Effector memory CD4-positive, alpha-beta T cell (primary cell): ENCODE measurements at regions not wholly inside any gene's neighbourhood (a gene's known extent, or its start where the extent isn't known, plus 50 kb on each side); places are given as distances from the start of the nearest gene placed in this dataset.
"Not testable (repeated sequence)": the region's sequence is repeated elsewhere in the genome, so short reads cannot be mapped to it uniquely, and the experiment has no call there.

Experiments
- DNase-seq, 3 donors: peaks; one replicate each; pipeline ENCODE4 v3.0.0-alpha.2; 2020
- H3K27ac ChIP-seq: 2 replicates; pipeline ENCODE4 v1.7.0; 2013; ENCODE audit warnings: mild to moderate bottlenecking, low read length, moderate library complexity; ENCODE audit not compliant: insufficient read depth, poor library complexity, severe bottlenecking
- H3K27me3 ChIP-seq: replicated peaks from 2 replicates; pipeline ENCODE4 v1.7.0; 2013; ENCODE audit warnings: mild to moderate bottlenecking, low read length; ENCODE audit not compliant: insufficient read depth, control insufficient read depth, poor library complexity, severe bottlenecking
- H3K36me3 ChIP-seq: 2 replicates; pipeline ENCODE4 v1.7.0; 2013; ENCODE audit warnings: mild to moderate bottlenecking, low read length, moderate library complexity; ENCODE audit not compliant: control insufficient read depth, insufficient read depth
- H3K4me1 ChIP-seq: 2 replicates; pipeline ENCODE4 v1.7.0; 2013; ENCODE audit warnings: low read length, mild to moderate bottlenecking; ENCODE audit not compliant: control insufficient read depth, insufficient read depth, poor library complexity, severe bottlenecking
- H3K4me3 ChIP-seq: 2 replicates; pipeline ENCODE4 v1.7.0; 2013; ENCODE audit warnings: low read length, low read depth, mild to moderate bottlenecking; ENCODE audit not compliant: insufficient read depth, poor library complexity, severe bottlenecking
- H3K9me3 ChIP-seq: 2 replicates; pipeline ENCODE4 v1.7.0; 2013; ENCODE audit warnings: mild to moderate bottlenecking, low read length, moderate library complexity; ENCODE audit not compliant: control insufficient read depth

DNA sequence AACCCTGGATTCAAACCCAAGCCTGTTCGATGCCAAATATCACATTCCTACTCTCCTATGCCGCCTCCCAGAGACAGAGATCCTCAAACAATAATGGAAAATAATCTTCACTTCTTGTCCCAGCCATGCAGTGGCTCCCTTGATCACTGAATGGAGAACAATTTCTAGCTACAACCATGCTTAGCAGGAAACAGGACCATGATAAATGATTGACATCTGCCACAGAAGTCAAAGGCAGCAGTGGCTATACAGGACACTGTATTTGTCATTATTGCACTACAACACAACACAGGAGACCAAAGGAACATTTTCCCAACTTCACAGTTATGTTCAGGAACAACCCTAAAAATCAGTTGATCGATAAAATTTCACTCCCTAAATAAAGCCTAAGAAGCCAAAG, 243.3 kb upstream of the SLC7A11 start:
- no peaks in the 10 kb centered on the region for H3K4me1 ChIP-seq
- no peaks in the 10 kb centered on the region for H3K27me3 ChIP-seq
- no peak for DNase-seq
- H3K27ac ChIP-seq = no peak overlapping the region
- H3K4me3 ChIP-seq = no peak overlapping the region
- H3K36me3 ChIP-seq = no peaks in the 10 kb centered on the region
- no peaks in the 10 kb centered on the region for H3K9me3 ChIP-seq

DNA sequence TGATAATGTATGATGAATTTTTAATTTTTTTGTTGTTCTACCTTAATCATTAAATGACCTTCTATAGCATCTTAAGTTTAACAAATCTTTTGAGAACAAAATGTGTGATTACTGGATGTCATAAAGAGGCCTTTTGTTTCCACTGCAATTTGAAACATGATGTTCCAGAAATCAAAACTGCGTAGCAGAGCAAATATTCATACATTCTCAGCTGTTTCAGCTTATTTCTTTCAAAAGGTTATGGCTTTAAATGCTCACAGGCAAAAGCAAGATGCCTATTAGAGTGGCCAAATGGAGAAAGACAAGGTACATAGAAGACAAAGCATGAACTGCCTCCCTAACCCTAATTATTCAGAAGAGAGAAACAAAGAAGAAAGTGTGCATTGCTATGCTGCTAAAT, 233.0 kb upstream of the SLC7A11 start:
- Histone ChIP-seq H3K4me3 (no peak overlapping the region), H3K9me3 (no peaks in the 10 kb centered on the region), H3K4me1 (no peaks in the 10 kb centered on the region), H3K27me3 (no peaks in the 10 kb centered on the region), H3K27ac (no peak overlapping the region), H3K36me3 (no peaks in the 10 kb centered on the region)
- no peak for DNase-seq

DNA sequence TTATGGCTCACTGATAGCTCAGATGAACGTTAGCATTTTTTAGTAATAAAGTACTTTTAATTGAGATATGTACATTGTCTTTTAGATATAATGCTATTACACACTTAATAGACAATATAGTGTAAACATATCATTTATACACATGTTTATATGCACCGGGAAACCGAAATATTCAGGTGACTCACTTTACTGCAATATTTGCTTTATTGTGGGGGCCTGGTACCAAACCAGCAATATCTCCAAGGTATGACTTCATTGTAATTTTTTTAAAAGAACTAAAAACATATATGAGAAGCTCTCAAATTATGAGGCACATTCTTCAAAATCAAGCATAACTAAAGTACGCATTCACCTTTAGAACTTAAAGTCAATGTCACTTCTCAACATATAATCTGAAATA, 231.2 kb upstream of the SLC7A11 start:
- Histone ChIP-seq H3K27ac (no peak overlapping the region), H3K9me3 (no peaks in the 10 kb centered on the region), H3K4me1 (no peaks in the 10 kb centered on the region), H3K4me3 (no peak overlapping the region), H3K27me3 (no peaks in the 10 kb centered on the region), H3K36me3 (no peaks in the 10 kb centered on the region)
- no peak for DNase-seq

DNA sequence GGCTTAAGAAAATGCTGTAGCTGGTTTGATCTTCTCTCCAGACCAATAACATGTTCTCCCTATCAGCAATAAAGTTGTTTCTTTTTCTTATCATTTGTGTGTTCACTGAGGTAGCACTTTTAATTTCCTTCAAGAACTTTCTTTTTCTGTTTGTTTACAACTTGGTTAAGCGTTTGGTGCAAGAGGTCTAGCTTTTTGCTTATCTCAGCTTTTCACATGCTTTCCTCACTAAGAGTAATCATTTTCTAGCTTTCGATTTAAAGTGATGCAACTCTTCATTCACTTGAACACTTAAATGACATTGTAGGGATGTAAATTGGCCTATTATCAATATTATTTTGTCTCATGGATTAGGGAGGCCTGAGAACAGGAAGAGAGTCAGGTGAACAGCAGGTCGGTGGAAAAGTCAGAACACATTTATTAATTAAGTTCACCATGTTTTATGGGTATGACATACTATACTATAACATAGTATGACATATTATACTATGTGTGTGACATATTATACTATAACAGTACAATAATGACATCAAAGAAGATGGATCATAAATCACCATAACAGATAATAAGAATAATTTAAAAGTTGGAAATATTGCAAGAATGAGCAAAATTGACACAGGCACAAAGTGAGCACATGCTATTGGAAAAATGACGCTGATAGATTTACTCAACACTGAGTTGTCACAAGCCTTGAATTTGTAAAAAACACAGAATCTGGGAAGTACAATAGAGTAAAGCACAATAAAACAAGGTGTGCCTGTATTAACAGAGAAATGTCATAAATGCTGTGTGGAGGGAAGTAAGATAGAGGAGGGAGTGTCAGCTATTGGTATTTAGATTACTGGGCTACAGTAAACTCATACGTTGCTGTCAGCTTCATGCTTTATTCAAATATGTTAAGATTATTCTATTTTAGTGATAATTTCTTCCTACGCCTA, 218.6 kb upstream of the SLC7A11 start:
- H3K4me1 ChIP-seq = no peaks in the 10 kb centered on the region
- H3K9me3 ChIP-seq = no peaks in the 10 kb centered on the region
- H3K27ac ChIP-seq = no peak overlapping the region
- no peaks in the 10 kb centered on the region for H3K27me3 ChIP-seq
- H3K36me3 ChIP-seq = no peaks in the 10 kb centered on the region
- no peak for DNase-seq
- H3K4me3 ChIP-seq = no peak overlapping the region

DNA sequence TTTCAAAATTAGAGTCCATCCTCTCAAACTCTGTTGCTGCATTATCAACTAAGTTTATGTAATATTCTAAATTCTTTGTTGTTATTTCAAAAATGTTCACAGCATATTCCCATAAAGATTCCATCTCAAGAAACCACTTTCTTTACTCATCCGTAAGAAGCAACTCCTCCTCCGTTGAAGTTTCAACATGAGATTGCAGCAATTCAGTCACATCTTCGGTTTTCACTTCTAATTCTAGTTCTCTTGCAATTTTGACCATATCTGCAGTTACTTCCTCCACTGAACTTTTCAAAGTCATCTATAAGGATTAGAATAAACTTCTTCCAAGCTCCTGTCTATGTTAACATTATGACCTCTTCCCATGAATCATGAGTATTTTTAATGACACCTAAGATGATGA, 216.6 kb upstream of the SLC7A11 start:
- H3K4me3 ChIP-seq = no peak overlapping the region
- H3K27ac ChIP-seq = no peak overlapping the region
- no peaks in the 10 kb centered on the region for H3K36me3 ChIP-seq
- DNase-seq = no peak
- no peaks in the 10 kb centered on the region for H3K27me3 ChIP-seq
- H3K9me3 ChIP-seq = no peaks in the 10 kb centered on the region
- H3K4me1 ChIP-seq = no peaks in the 10 kb centered on the region

DNA sequence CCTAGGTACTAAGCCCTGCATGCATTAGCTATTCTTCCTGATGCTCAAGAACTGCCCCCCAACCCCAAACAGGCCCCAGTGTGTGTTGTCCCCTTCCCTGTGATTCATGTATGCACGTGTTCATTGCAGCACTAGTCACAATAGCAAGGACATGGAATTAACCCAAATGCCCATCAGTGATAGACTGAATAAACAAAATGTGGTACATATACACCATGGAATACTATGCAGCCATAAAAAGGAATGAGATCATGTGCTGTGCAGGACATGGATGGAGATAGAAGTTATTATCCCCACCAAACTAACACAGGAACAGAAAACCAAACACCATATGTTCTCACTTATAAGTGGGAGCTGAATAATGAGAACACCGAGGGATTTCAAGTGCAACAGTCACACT, 214.2 kb upstream of the SLC7A11 start:
- H3K4me3 ChIP-seq, H3K9me3 ChIP-seq, DNase-seq, H3K27me3 ChIP-seq, H3K36me3 ChIP-seq, H3K27ac ChIP-seq, H3K4me1 ChIP-seq: not testable (repeated sequence)

DNA sequence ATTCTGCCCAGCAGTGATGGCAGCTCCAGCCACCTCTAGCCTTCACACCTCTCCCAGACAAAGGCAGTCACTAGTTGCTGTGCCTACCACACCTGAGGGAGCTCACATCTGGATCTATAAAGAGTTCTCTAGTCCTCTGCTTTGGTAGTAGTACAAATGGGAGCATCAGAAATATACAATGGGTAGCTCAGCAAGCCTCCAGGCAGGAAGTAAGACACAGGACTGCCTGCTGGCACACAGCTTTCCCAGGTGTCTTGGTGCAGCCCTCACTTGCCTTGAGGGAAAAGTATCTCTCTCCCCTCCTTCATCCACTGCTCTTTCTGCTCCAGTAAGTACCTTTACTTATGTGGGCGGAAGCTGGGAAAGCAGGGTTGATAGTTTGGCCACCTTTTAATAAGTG, 212.9 kb upstream of the SLC7A11 start:
- Histone ChIP-seq H3K27ac (no peak overlapping the region), H3K4me3 (no peak overlapping the region), H3K27me3 (no peaks in the 10 kb centered on the region), H3K36me3 (no peaks in the 10 kb centered on the region), H3K9me3 (no peaks in the 10 kb centered on the region), H3K4me1 (no peaks in the 10 kb centered on the region)
- no peak for DNase-seq

DNA sequence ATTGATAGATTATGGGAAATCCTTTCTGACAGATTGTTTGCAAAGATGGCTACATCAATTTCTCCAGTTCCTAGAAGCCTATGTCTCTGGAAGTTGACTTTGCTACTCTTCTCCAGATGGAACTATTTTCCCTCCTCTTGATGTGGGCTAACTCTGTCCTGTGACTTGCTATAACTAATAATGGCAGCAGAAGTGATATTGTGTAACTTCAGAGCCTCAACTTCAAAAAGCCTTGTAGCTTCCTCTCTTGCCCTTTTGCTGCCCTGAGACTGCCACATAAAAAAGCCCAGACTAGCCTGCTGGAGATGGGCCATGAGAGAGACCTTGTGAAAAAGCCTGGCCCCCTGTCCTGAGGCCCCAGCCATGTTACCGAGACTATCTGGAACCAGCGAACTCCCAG, 210.7 kb upstream of the SLC7A11 start:
- Histone ChIP-seq H3K4me1 (no peaks in the 10 kb centered on the region), H3K36me3 (no peaks in the 10 kb centered on the region), H3K27ac (no peak overlapping the region), H3K27me3 (no peaks in the 10 kb centered on the region), H3K9me3 (no peaks in the 10 kb centered on the region), H3K4me3 (no peak overlapping the region)
- no peak for DNase-seq

DNA sequence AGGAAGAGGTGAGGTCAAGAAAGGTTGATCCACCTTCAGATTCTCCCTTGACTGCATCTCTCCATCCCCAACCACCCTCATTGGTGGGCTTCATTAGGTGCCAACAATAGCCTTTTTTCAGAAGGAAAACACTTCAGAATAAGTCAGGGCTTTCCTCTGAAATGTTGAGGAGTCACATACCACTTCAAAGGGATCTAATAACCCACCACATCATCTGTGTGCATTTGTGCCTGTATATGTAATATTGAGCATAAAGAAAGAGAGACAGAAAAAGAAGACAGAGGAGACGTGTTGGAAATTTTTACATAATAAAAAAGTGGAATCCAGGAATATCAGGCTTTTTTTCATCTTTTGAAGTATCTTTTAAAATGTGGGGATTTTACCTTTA, 209.1 kb upstream of the SLC7A11 start:
- no peaks in the 10 kb centered on the region for H3K36me3 ChIP-seq
- no peaks in the 10 kb centered on the region for H3K27me3 ChIP-seq
- no peak overlapping the region for H3K27ac ChIP-seq
- no peaks in the 10 kb centered on the region for H3K4me1 ChIP-seq
- H3K9me3 ChIP-seq = no peaks in the 10 kb centered on the region
- no peak overlapping the region for H3K4me3 ChIP-seq
- DNase-seq = no peak

DNA sequence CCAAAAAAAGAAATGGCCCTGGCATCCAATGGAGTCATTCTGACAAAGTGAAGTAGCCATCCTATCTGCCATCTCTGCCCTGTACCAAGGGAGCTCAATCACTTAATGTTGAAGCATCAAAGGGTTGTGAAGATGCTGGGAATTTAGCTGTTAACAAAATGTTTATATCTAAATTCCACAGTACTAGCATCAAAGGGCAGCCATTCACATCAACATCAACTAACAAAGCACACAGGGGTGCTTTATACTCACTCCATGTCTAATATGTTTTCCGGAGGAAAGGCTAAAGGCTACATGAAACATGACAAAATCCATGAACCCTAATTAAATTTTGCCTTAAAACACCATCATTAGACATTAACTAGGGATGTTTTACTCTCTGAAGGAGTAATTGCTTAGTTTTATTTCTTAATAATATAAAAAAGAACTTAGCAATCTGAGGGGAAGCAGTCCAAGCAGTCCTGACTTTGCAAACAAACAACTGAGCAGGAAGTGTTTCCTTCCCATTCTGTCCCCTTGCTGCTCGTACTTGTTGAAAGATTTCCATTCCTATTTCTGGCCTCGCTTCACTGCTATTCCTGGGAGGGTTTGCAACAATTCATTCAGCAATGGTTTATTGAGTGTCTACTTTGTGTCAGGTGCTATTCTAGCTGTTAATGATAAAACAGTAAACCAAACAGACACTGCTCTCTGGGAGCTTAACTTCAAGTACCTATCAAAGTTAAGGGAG, 208.6 kb upstream of the SLC7A11 start:
- no peaks in the 10 kb centered on the region for H3K4me1 ChIP-seq
- H3K27ac ChIP-seq = no peak overlapping the region
- no peak for DNase-seq
- H3K27me3 ChIP-seq = no peaks in the 10 kb centered on the region
- no peak overlapping the region for H3K4me3 ChIP-seq
- no peaks in the 10 kb centered on the region for H3K9me3 ChIP-seq
- H3K36me3 ChIP-seq = no peaks in the 10 kb centered on the region
